ENCODE measurements at regions not wholly inside any gene's neighbourhood (a gene's known extent, or its start where the extent isn't known, plus 50 kb on each side); places are given as distances from the start of the nearest gene placed in this dataset.
"Not testable (repeated sequence)": the region's sequence is repeated elsewhere in the genome, so short reads cannot be mapped to it uniquely, and the experiment has no call there.

DNA sequence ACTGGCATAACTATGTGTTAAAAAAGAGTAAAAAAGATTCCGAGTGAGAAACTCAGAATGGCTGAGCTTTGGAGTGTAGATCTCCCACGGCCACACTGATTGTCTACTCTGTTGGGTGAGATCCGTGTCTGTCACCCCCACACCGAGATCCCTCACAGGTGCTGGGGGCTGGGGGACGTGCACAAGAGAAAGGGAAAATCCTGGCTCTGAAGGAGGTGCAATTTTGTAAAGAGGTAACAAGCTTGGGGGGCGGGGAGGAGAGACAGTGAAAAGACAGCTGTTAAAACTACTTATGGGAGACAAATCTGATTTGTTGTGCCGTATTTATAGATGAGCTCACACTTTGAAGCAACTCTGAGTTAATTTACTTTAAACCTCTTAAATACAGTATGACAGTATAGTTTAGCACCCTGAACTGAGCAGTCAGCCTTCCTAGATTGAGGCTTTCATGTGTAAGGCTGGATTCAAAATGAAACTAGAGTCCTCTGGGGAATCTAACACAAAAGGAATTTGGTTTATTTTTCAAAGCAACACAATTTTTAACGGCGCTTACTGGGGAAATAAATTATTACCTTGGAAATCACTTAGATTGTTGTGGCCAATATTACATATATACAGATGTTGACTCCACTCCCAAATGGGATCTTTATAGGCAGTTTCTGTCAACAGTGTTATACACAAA lies 167.4 kb upstream of the RGS6 start:
- Histone ChIP-seq H3K27ac (ENCODE audit: low read length) (no peak overlapping the region), H3K79me2 (ENCODE audit: low read length) (no peaks in the 10 kb centered on the region), H4K20me1 (ENCODE audit: insufficient read depth, low read depth, low read length) (no peaks in the 10 kb centered on the region), H3K4me3 (ENCODE audit: low read length) (no peak overlapping the region), H3K9me2 (replicated peaks; ENCODE audit: insufficient read depth, low read length) (no peaks in the 10 kb centered on the region), H3K9ac (ENCODE audit: low read length) (no peak overlapping the region), H3K36me3 (ENCODE audit: insufficient read depth, low read length) (no peaks in the 10 kb centered on the region), H2AFZ (ENCODE audit: low read length) (no peak overlapping the region), H3K27me3 (ENCODE audit: low read length) (no peaks in the 10 kb centered on the region), H3K4me1 (ENCODE audit: low read length) (no peaks in the 10 kb centered on the region), H3K9me3 (ENCODE audit: low read length) (no peaks in the 10 kb centered on the region), H3K4me2 (ENCODE audit: low read depth, low read length, poor library complexity, severe bottlenecking) (no peak overlapping the region)
- no peak for DNase-seq

GRCh38 chr14:71765505-71765904 lies 166.7 kb upstream of the RGS6 start:
- Histone ChIP-seq H3K4me1 (ENCODE audit: low read length) (no peaks in the 10 kb centered on the region), H2AFZ (ENCODE audit: low read length) (no peak overlapping the region), H4K20me1 (ENCODE audit: insufficient read depth, low read depth, low read length) (no peaks in the 10 kb centered on the region), H3K4me3 (ENCODE audit: low read length) (no peak overlapping the region), H3K9ac (ENCODE audit: low read length) (no peak overlapping the region), H3K79me2 (ENCODE audit: low read length) (no peaks in the 10 kb centered on the region), H3K9me2 (replicated peaks; ENCODE audit: insufficient read depth, low read length) (no peaks in the 10 kb centered on the region), H3K36me3 (ENCODE audit: insufficient read depth, low read length) (no peaks in the 10 kb centered on the region), H3K4me2 (ENCODE audit: low read depth, low read length, poor library complexity, severe bottlenecking) (no peak overlapping the region), H3K9me3 (ENCODE audit: low read length) (no peaks in the 10 kb centered on the region), H3K27ac (ENCODE audit: low read length) (no peak overlapping the region), H3K27me3 (ENCODE audit: low read length) (no peaks in the 10 kb centered on the region)
- no peak for DNase-seq

DNA sequence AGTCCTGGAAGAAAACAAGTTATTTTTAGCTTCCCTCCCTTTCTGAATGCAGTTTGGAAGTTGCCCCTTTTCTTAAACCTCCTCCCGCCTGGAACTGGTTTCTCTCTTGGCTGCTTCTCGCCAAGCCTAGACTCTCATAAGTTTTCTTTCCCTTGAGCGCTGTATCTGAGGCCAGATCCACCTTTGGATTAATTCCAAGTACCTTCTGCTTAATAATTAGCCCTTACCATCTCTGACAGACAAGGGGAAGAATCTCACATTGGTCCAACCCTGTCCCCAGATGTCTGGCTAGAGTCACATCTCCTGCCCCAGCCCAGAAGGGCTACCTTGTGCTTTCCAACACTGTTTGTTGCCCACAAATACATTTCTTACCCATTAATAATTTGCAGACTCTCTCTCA lies 161.8 kb upstream of the RGS6 start:
- no peaks in the 10 kb centered on the region for H3K36me3 ChIP-seq (ENCODE audit: insufficient read depth, low read length)
- H3K9me2 ChIP-seq (replicated peaks; ENCODE audit: insufficient read depth, low read length), result no peaks in the 10 kb centered on the region
- no peaks in the 10 kb centered on the region for H3K27me3 ChIP-seq (ENCODE audit: low read length)
- no peaks in the 10 kb centered on the region for H4K20me1 ChIP-seq (ENCODE audit: insufficient read depth, low read depth, low read length)
- H3K9me3 ChIP-seq (ENCODE audit: low read length), result no peaks in the 10 kb centered on the region
- no peak overlapping the region for H3K27ac ChIP-seq (ENCODE audit: low read length)
- H3K4me2 ChIP-seq (ENCODE audit: low read depth, low read length, poor library complexity, severe bottlenecking), result no peak overlapping the region
- H3K79me2 ChIP-seq (ENCODE audit: low read length), result no peaks in the 10 kb centered on the region
- DNase-seq, result no peak
- no peak overlapping the region for H3K9ac ChIP-seq (ENCODE audit: low read length)
- H3K4me1 ChIP-seq (ENCODE audit: low read length), result no peaks in the 10 kb centered on the region
- H3K4me3 ChIP-seq (ENCODE audit: low read length), result no peak overlapping the region
- H2AFZ ChIP-seq (ENCODE audit: low read length), result no peak overlapping the region

DNA sequence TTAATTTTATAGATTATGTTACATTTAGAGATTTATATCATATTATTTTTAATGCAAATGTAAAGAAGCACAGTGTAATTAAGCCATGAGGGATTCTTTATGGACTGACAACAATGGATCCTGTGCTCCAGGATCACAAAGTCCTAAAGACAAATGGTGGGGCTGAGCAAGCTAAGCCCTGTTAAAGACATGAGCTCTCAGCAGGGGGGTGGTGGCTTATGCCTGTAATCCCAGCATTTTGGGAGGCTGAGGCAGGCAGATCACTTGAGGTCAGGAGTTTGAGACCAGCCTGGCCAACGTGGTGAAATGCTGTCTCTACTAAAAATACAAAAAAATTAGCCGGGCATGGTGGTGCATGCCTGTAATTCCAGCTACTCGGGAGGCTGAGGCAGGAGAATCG lies 160.8 kb upstream of the RGS6 start:
- H3K36me3 ChIP-seq (ENCODE audit: insufficient read depth, low read length); H3K27ac ChIP-seq (ENCODE audit: low read length); DNase-seq; H3K4me3 ChIP-seq (ENCODE audit: low read length); H3K9ac ChIP-seq (ENCODE audit: low read length); H2AFZ ChIP-seq (ENCODE audit: low read length); H3K4me1 ChIP-seq (ENCODE audit: low read length); H3K9me3 ChIP-seq (ENCODE audit: low read length); H3K9me2 ChIP-seq (replicated peaks; ENCODE audit: insufficient read depth, low read length); H3K79me2 ChIP-seq (ENCODE audit: low read length); H4K20me1 ChIP-seq (ENCODE audit: insufficient read depth, low read depth, low read length); H3K4me2 ChIP-seq (ENCODE audit: low read depth, low read length, poor library complexity, severe bottlenecking); H3K27me3 ChIP-seq (ENCODE audit: low read length): not testable (repeated sequence)

DNA sequence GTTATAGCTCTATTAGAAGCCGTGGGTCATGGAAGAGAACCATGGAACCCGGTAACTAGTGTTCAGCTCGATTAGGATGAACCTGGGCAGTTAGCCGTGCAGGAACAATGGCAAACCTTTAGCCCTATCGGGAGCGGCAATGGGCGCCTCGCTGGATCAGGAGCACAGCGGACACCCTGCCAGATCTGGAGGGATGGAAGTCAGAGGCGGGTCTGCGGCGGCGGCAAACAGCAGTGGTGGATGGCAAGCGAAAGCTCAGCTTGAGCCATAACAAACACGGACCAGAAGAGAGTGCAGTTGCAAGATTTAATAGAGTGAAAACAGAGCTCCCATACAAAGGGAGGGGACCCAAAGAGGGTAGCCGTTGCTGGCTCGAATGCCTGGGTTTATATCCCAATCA lies 160.2 kb upstream of the RGS6 start:
- H3K9ac ChIP-seq (ENCODE audit: low read length); H3K27me3 ChIP-seq (ENCODE audit: low read length); DNase-seq; H3K4me1 ChIP-seq (ENCODE audit: low read length); H4K20me1 ChIP-seq (ENCODE audit: insufficient read depth, low read depth, low read length); H3K27ac ChIP-seq (ENCODE audit: low read length); H3K79me2 ChIP-seq (ENCODE audit: low read length); H3K4me2 ChIP-seq (ENCODE audit: low read depth, low read length, poor library complexity, severe bottlenecking); H2AFZ ChIP-seq (ENCODE audit: low read length); H3K36me3 ChIP-seq (ENCODE audit: insufficient read depth, low read length); H3K9me2 ChIP-seq (replicated peaks; ENCODE audit: insufficient read depth, low read length); H3K4me3 ChIP-seq (ENCODE audit: low read length); H3K9me3 ChIP-seq (ENCODE audit: low read length): not testable (repeated sequence)

DNA sequence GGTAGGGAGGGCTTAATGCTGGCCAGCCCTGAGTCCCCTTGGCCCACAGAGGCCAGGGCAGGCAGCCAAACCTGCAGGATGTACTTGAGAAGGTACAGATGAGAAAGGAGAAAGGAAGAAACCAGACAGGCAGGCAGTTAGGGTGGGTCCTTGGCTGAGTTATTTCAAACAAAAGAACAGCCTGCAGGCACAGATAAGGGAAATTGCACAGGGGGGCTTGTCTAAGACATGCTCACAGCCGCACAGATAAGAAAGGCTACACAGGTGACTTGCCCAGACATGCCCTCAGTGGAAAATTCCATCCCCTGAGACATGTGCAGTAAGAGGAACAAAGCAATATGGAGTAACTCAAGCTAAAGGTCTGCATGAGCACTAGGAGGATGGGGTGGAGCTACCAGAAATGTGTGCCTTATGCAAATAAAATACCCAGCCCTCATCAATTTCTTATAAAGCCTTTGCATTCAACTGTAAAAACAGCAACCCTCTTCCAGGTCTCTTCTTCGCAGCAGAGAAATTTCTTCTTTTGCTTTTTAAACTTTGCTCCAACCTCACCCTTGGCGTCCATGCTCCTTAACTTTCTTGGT lies 158.2 kb upstream of the RGS6 start:
- no peak overlapping the region for H3K9ac ChIP-seq (ENCODE audit: low read length)
- H3K27me3 ChIP-seq (ENCODE audit: low read length), result no peaks in the 10 kb centered on the region
- no peaks in the 10 kb centered on the region for H3K79me2 ChIP-seq (ENCODE audit: low read length)
- H3K4me1 ChIP-seq (ENCODE audit: low read length), result no peaks in the 10 kb centered on the region
- H2AFZ ChIP-seq (ENCODE audit: low read length), result no peak overlapping the region
- no peak for DNase-seq
- no peaks in the 10 kb centered on the region for H3K9me3 ChIP-seq (ENCODE audit: low read length)
- no peak overlapping the region for H3K27ac ChIP-seq (ENCODE audit: low read length)
- no peak overlapping the region for H3K4me2 ChIP-seq (ENCODE audit: low read depth, low read length, poor library complexity, severe bottlenecking)
- no peaks in the 10 kb centered on the region for H3K9me2 ChIP-seq (replicated peaks; ENCODE audit: insufficient read depth, low read length)
- no peaks in the 10 kb centered on the region for H4K20me1 ChIP-seq (ENCODE audit: insufficient read depth, low read depth, low read length)
- no peaks in the 10 kb centered on the region for H3K36me3 ChIP-seq (ENCODE audit: insufficient read depth, low read length)
- no peak overlapping the region for H3K4me3 ChIP-seq (ENCODE audit: low read length)

DNA sequence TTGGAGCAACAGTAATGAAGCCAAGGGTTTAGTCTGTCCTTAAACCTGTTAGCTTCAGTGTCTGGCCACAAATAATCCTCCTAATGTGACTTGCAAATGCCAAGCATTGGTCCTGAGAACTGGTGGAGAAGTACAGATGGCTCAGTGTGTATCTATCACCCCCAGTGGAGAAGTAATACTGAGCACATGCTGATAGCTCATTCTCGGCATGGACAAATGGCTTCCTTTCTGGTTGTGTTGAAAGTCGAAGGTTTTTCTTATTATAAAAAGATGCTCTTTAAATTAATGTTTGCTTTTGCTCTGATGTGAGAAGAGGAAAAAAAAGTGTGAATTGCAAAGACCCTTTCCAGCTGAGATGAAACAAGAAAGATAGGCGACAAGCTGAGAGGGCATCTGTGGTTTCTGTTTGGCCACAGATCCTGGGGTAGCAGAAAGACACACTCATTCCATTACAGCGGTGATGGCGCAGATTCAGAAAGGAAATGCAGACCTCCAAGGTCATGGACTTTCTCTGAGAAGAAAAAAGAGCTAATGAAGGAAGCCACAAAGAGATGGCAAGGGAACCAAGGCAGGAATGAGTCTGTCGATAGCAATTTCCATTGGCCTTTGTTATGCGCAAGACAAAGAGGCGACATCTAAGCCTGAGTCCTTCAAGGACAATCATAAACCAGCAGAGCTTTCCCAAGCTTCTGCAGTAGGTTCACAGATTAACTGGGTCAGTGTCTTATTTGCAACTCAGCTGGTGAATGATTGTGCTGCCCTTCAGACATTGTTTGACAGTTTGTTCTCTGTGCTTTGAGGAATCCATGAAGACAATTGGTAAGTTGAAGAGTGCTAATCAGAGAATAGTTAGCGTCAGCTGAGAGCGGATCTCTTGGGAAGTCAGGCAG lies 155.5 kb upstream of the RGS6 start:
- no peak for DNase-seq
- Histone ChIP-seq H3K4me3 (ENCODE audit: low read length) (no peak overlapping the region), H3K4me1 (ENCODE audit: low read length) (no peaks in the 10 kb centered on the region), H3K9ac (ENCODE audit: low read length) (no peak overlapping the region), H3K9me3 (ENCODE audit: low read length) (no peaks in the 10 kb centered on the region), H3K79me2 (ENCODE audit: low read length) (no peaks in the 10 kb centered on the region), H4K20me1 (ENCODE audit: insufficient read depth, low read depth, low read length) (no peaks in the 10 kb centered on the region), H3K36me3 (ENCODE audit: insufficient read depth, low read length) (no peaks in the 10 kb centered on the region), H3K27me3 (ENCODE audit: low read length) (no peaks in the 10 kb centered on the region), H2AFZ (ENCODE audit: low read length) (no peak overlapping the region), H3K9me2 (replicated peaks; ENCODE audit: insufficient read depth, low read length) (no peaks in the 10 kb centered on the region), H3K4me2 (ENCODE audit: low read depth, low read length, poor library complexity, severe bottlenecking) (no peak overlapping the region), H3K27ac (ENCODE audit: low read length) (no peak overlapping the region)

- Histone ChIP-seq H4K20me1 (ENCODE audit: insufficient read depth, low read depth, low read length) (no peaks in the 10 kb centered on the region), H3K27ac (ENCODE audit: low read length) (no peak overlapping the region), H3K9ac (ENCODE audit: low read length) (no peak overlapping the region), H3K4me3 (ENCODE audit: low read length) (no peak overlapping the region), H3K4me1 (ENCODE audit: low read length) (no peaks in the 10 kb centered on the region), H3K9me2 (replicated peaks; ENCODE audit: insufficient read depth, low read length) (no peaks in the 10 kb centered on the region), H3K9me3 (ENCODE audit: low read length) (0 out of 2 replicates have a peak, but pooled peaks cover 2% of the 10 kb centered on the region), H3K27me3 (ENCODE audit: low read length) (no peaks in the 10 kb centered on the region; the same call in 1 of the 2 replicates), H3K79me2 (ENCODE audit: low read length) (no peaks in the 10 kb centered on the region), H2AFZ (ENCODE audit: low read length) (no peak overlapping the region), H3K4me2 (ENCODE audit: low read depth, low read length, poor library complexity, severe bottlenecking) (no peak overlapping the region), H3K36me3 (ENCODE audit: insufficient read depth, low read length) (no peaks in the 10 kb centered on the region)
- DNase-seq, result no peak
Measured at GRCh38 chr14:71780075-71780474, 152.2 kb upstream of the RGS6 start.
